VCaP (cell line): ENCODE measurements at regions not wholly inside any gene's neighbourhood (a gene's known extent, or its start where the extent isn't known, plus 50 kb on each side); places are given as distances from the start of the nearest gene placed in this dataset.
"Not testable (repeated sequence)": the region's sequence is repeated elsewhere in the genome, so short reads cannot be mapped to it uniquely, and the experiment has no call there.

ENCODE experiments used
- H3K27ac ChIP-seq: fragments of 450-650 bp; 2 replicates; pipeline ENCODE4 v1.5.1; 2017
- CTCF ChIP-seq: fragments of 450-650 bp; conservative IDR thresholded peaks from 2 replicates; pipeline ENCODE4 v1.5.1; 2017; ENCODE audit warnings: mild to moderate bottlenecking, moderate library complexity

- TF ChIP-seq CTCF: no peak
- H3K27ac ChIP-seq: no peak overlapping the region
These were observed 141.6 kb upstream of the ARHGEF26 start for GRCh38 chr3:153979418-153980251.

GRCh38 chr3:153980252-153980590 is 141.0 kb upstream of the ARHGEF26 start:
- no peak for TF ChIP-seq CTCF
- H3K27ac ChIP-seq: no peak overlapping the region

- TF ChIP-seq CTCF: peak; percentile 71
- not testable (repeated sequence) for H3K27ac ChIP-seq
These were observed 123.8 kb upstream of the ARHGEF26 start for GRCh38 chr3:153997364-153997763.

- no peak for TF ChIP-seq CTCF
- H3K27ac ChIP-seq: no peak overlapping the region
These were observed 117.5 kb upstream of the ARHGEF26 start for GRCh38 chr3:154003649-154004048.

- no peak overlapping the region for H3K27ac ChIP-seq
- TF ChIP-seq CTCF: no peak
These were observed 110.2 kb upstream of the ARHGEF26 start for GRCh38 chr3:154011036-154011435.

GRCh38 chr3:154013736-154014135 is 107.5 kb upstream of the ARHGEF26 start:
- no peak overlapping the region for H3K27ac ChIP-seq
- TF ChIP-seq CTCF: no peak

- no peak overlapping the region for H3K27ac ChIP-seq
- no peak for TF ChIP-seq CTCF
These were observed 105.9 kb upstream of the ARHGEF26 start for GRCh38 chr3:154015307-154015706.
